Thyroid gland (tissue), 4 donors: ENCODE measurements at regions not wholly inside any gene's neighbourhood (a gene's known extent, or its start where the extent isn't known, plus 50 kb on each side); places are given as distances from the start of the nearest gene placed in this dataset.

ENCODE experiments used
- DNase-seq, 2 donors: peaks; one replicate each; pipeline ENCODE4 v3.0.0-alpha.2; 2019
- H3K27ac ChIP-seq, 3 donors: fragments of 200-600 bp; sonication (generic); 1 replicate in 2 of 3; 2 replicates in 1 of 3; pipeline ENCODE4 v1.5.1; 2016 to 2019; ENCODE audit warnings: mild to moderate bottlenecking in 1 of 3, moderate library complexity in 1 of 3
- H3K27me3 ChIP-seq: fragments of 200-600 bp; sonication (generic); one replicate; pipeline ENCODE4 v1.5.1; 2019
- H3K36me3 ChIP-seq, 2 donors: fragments of 200-600 bp; sonication (generic); one replicate each; pipeline ENCODE4 v1.5.1; 2016 to 2019
- H3K4me1 ChIP-seq, 2 donors: fragments of 200-600 bp; sonication (generic); one replicate each; pipeline ENCODE4 v1.5.1; 2017 to 2019
- H3K4me3 ChIP-seq, 3 donors: fragments of 200-600 bp; sonication (generic); replicated peaks in 1 of 3; 1 replicate in 2 of 3; 2 replicates in 1 of 3; pipeline ENCODE4 v1.5.1; 2016; ENCODE audit warnings: mild to moderate bottlenecking in 1 of 3
- H3K9me3 ChIP-seq: fragments of 200-600 bp; sonication (generic); one replicate; pipeline ENCODE4 v1.5.1; 2017
- CTCF ChIP-seq, 6 experiments: fragments of 200-600 bp in 3 of 6; fragments of 450-650 bp in 3 of 6; sonication (generic) in 3 of 6; IDR thresholded peaks; one replicate each; pipeline ENCODE4 v1.5.1; 2016 to 2019; ENCODE audit warnings: antibody characterized with exemption in 6 of 6, mild to moderate bottlenecking in 2 of 6, inconsistent platforms in 1 of 6, moderate library complexity in 1 of 6
- POLR2A ChIP-seq, 2 donors: fragments of 450-650 bp; IDR thresholded peaks; one replicate each; pipeline ENCODE4 v1.6.1; 2017; ENCODE audit warnings: antibody characterized with exemption in 2 of 2, mild to moderate bottlenecking in 2 of 2, moderate library complexity in 1 of 2
- WGBS, 2 donors: methylation state at CpG; one replicate each; pipeline ENCODE4 v1.1.5; 2017; 5-methylcytosine and 5-hydroxymethylcytosine counted together
- intact Hi-C: fragments of 100-400 bp; cut with DNase I; formaldehyde crosslinking; loops from one replicate; pipeline ENCODE4 v1.15.1; 2023

- Histone ChIP-seq H3K9me3 (no peaks in the 10 kb centered on the region), H3K4me3 (no peak overlapping the region), H3K4me1 (no peaks in the 10 kb centered on the region), H3K36me3 (no peaks in the 10 kb centered on the region), H3K27ac (no peak overlapping the region), H3K27me3 (no peaks in the 10 kb centered on the region)
- intact Hi-C loops, result loop anchor here (10.0 kb wide), 1 partner anchor 232 kb away; no protein-coding TSS in a partner anchor
- no peak for DNase-seq
- 91 to 96% methylated on average over 8 of the region's 8 CpGs for WGBS, 2 donors
- TF ChIP-seq POLR2A (IDR thresholded peaks at IDR 0.05), result no peak
- TF ChIP-seq CTCF (IDR thresholded peaks at IDR 0.05), result no peak
Measured at GRCh38 chr12:4852308-4852707, 57.4 kb upstream of the KCNA1 start.

DNA sequence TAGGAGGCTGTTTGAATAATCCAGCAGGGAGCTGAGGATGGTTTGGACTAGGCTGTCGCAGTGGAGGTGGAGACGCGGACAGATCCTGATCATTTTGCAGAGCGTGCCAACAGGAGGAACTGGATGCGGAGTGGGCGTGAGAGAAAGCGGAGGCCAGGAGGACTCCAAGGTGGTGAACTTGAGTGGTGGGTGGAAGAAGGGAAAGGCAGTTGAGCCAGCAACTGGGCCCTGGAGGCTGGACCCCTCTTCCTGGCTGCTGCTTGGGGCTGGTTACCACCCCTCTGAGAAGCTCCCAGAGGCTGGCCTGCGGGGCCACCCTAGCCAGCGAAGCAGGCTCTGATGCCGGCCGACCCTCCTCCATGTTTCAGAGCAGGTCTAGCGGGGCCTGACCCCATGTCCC is 56.8 kb upstream of the KCNA1 start:
- H3K4me3 ChIP-seq, result no peak overlapping the region
- 89 to 93% methylated on average over 11 to 12 of the region's 12 CpGs for WGBS, 2 donors
- no peaks in the 10 kb centered on the region for H3K27me3 ChIP-seq
- H3K4me1 ChIP-seq, result peaks cover 2 to 6% of the 10 kb centered on the region in 2 donors
- no peaks in the 10 kb centered on the region for H3K36me3 ChIP-seq
- H3K27ac ChIP-seq, result no peak overlapping the region
- no peak for DNase-seq
- no peak for TF ChIP-seq CTCF (IDR thresholded peaks at IDR 0.05)
- TF ChIP-seq POLR2A (IDR thresholded peaks at IDR 0.05), result no peak
- H3K9me3 ChIP-seq, result no peaks in the 10 kb centered on the region
- intact Hi-C loops, result loop anchor here (10.0 kb wide), 1 partner anchor 232 kb away; no protein-coding TSS in a partner anchor

DNA sequence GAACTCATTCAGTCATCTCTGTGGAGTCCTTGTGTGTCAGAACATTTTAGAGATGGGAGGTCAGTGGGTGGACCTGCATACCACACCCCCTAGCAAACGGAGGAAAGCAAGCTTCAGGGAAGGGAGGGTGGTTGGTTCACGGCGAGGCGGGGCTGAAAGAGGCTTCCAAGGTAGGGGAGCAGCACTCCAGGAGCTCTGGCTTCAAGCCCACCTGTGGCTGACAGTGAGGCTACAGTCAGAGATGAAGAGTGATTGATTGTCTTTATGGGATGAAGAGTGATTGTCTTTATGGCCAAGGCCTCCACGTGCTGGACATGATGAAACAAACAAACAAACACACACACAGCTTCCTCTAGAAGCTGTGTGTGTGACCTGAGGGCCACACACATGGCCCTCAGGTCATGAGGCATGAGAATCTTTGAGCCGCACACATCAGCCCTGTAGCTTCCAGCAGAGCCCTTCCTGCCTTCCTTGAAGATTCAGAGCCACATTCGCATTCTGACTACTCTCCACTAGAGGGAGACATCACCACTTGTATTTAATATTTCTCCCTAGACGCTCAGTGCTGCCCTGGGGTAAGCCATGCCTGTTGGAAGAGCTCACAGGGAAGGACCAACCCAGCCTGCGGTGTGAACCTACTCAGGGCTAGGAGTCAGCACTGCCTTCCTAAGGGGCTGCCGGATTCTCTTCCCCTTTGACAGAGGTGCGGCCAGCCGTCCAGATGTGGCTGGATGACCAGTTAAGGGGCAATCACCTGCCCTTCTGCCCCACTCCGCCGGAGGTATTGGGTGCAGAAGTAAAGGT is 54.4 kb upstream of the KCNA1 start:
- peak; percentile 55 to 79 (median 69) for TF ChIP-seq CTCF (IDR thresholded peaks at IDR 0.05)
- TF ChIP-seq POLR2A (IDR thresholded peaks at IDR 0.05), result no peak
- WGBS, 2 donors, result 32 to 37% methylated on average over 12 to 14 of the region's 14 CpGs
- no peak overlapping the region for H3K4me3 ChIP-seq
- H3K4me1 ChIP-seq, result peaks cover 9 to 13% of the 10 kb centered on the region in 2 donors
- H3K27ac ChIP-seq, result no peak overlapping the region
- H3K27me3 ChIP-seq, result no peaks in the 10 kb centered on the region
- H3K9me3 ChIP-seq, result no peaks in the 10 kb centered on the region
- H3K36me3 ChIP-seq, result no peaks in the 10 kb centered on the region
- DNase-seq, result peak; percentile 61 to 67
- intact Hi-C loops, result loop anchor here (5.0 to 10.0 kb wide), 2 partner anchors 147 to 229 kb away; no protein-coding TSS in a partner anchor

DNA sequence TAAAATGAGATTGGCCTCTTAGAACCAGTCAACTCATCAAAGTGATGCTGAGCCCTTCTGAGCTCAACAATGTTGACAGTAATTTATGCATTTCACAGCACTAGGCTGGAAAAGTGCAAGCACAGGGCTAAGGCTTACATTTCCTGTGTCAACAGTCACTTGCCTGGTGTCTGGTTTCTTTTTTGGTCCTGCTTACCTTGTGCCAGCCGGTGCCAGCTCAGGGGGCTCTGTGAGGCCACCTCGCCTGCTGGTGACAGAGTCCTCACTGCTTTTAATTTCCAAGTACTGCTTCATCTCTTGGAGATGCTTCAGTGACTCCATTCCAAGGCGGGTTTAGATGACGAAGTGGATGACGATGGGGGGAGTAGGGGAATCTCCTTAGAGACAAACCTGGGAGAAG is 53.1 kb upstream of the KCNA1 start:
- Histone ChIP-seq H3K27me3 (no peaks in the 10 kb centered on the region), H3K36me3 (no peaks in the 10 kb centered on the region), H3K4me3 (no peak overlapping the region), H3K27ac (no peak overlapping the region), H3K9me3 (no peaks in the 10 kb centered on the region), H3K4me1 (peaks cover 9 to 13% of the 10 kb centered on the region in 2 donors)
- no peak for TF ChIP-seq POLR2A (IDR thresholded peaks at IDR 0.05)
- no peak for TF ChIP-seq CTCF (IDR thresholded peaks at IDR 0.05)
- intact Hi-C loops, result loop anchor here (5.0 to 10.0 kb wide), 2 partner anchors 146 to 228 kb away; no protein-coding TSS in a partner anchor
- DNase-seq, result no peak
- WGBS, 2 donors, result 61 to 66% methylated on average over 5 of the region's 5 CpGs
